ENCODE measurements at regions not wholly inside any gene's neighbourhood (a gene's known extent, or its start where the extent isn't known, plus 50 kb on each side); places are given as distances from the start of the nearest gene placed in this dataset.

GRCh38 chr4:177802162-177802561, 359.9 kb upstream of the AGA start:
- no peak for ATAC-seq
- Histone ChIP-seq H3K4me2 (ENCODE audit: low read depth, low read length) (no peak overlapping the region), H3K4me3 (replicated peaks in 1 of 3; ENCODE audit: insufficient read depth in 1 of 3, low read depth in 2 of 3, low read length in 3 of 3) (no peak overlapping the region), H3K79me2 (ENCODE audit: insufficient read depth, low read length) (no peaks in the 10 kb centered on the region), H3K27me3 (ENCODE audit: control insufficient read depth in 1 of 2, insufficient read depth in 2 of 2, low read length in 2 of 2) (no peaks in the 10 kb centered on the region), H4K20me1 (ENCODE audit: insufficient read depth, low read length) (no peaks in the 10 kb centered on the region), H2AFZ (ENCODE audit: low read length) (no peak overlapping the region), H3K9me3 (ENCODE audit: low read length) (no peaks in the 10 kb centered on the region), H3K4me1 (ENCODE audit: insufficient read depth, low read length) (no peaks in the 10 kb centered on the region), H3K27ac (ENCODE audit: extremely low read length, insufficient read depth, low read length) (no peak overlapping the region), H3K36me3 (replicated peaks in 1 of 2; ENCODE audit: control insufficient read depth in 1 of 2, insufficient read depth in 2 of 2, low read length in 2 of 2) (no peaks in the 10 kb centered on the region), H3K9ac (ENCODE audit: insufficient read depth, low read depth, low read length) (no peak overlapping the region)
- 0% methylated on average over 1 of the region's 1 CpG for WGBS (ENCODE audit: low lambda C conversion rate)
- POLR2A ChIA-PET, result no interaction called here
- no peak for FAIRE-seq
- CTCF ChIA-PET (ENCODE audit: low intra/inter-chr PET ratio, low total read pairs), result no interaction called here
- intact Hi-C loops (cut with micrococcal nuclease; ENCODE audit: unreplicated experiment), result no loop called here
- no TSS peak for BruUV-seq (replicated peaks)
- TF ChIP-seq, protein P1, sequence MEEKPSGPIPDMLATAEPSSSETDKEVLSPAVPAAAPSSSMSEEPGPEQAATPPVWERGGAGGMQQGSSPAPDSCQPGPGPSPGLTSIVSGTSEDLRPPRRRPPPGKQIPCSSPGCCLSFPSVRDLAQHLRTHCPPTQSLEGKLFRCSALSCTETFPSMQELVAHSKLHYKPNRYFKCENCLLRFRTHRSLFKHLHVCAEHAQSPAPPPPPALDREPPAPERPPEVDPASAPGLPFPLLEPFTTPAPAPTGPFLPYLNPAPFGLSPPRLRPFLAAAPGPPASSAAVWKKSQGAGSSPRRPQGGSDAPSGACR (CRISPR knock-in tag; IDR thresholded peaks at IDR 0.05), result no peak
- TF ChIP-seq, protein P2, sequence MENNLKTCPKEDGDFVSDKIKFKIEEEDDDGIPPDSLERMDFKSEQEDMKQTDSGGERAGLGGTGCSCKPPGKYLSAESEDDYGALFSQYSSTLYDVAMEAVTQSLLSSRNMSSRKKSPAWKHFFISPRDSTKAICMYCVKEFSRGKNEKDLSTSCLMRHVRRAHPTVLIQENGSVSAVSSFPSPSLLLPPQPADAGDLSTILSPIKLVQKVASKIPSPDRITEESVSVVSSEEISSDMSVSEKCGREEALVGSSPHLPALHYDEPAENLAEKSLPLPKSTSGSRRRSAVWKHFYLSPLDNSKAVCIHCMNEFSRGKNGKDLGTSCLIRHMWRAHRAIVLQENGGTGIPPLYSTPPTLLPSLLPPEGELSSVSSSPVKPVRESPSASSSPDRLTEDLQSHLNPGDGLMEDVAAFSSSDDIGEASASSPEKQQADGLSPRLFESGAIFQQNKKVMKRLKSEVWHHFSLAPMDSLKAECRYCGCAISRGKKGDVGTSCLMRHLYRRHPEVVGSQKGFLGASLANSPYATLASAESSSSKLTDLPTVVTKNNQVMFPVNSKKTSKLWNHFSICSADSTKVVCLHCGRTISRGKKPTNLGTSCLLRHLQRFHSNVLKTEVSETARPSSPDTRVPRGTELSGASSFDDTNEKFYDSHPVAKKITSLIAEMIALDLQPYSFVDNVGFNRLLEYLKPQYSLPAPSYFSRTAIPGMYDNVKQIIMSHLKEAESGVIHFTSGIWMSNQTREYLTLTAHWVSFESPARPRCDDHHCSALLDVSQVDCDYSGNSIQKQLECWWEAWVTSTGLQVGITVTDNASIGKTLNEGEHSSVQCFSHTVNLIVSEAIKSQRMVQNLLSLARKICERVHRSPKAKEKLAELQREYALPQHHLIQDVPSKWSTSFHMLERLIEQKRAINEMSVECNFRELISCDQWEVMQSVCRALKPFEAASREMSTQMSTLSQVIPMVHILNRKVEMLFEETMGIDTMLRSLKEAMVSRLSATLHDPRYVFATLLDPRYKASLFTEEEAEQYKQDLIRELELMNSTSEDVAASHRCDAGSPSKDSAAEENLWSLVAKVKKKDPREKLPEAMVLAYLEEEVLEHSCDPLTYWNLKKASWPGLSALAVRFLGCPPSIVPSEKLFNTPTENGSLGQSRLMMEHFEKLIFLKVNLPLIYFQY (CRISPR knock-in tag; IDR thresholded peaks at IDR 0.05; ENCODE audit: borderline replicate concordance), result no peak
- no peak for TF ChIP-seq ZFP82 (CRISPR knock-in tag; IDR thresholded peaks at IDR 0.05; ENCODE audit: borderline replicate concordance)
- no peak for TF ChIP-seq ZNF256 (CRISPR knock-in tag; conservative IDR thresholded peaks at IDR 0.05)
- TF ChIP-seq ZNF792 (CRISPR knock-in tag; IDR thresholded peaks at IDR 0.05), result no peak
- no peak for TF ChIP-seq TOE1 (CRISPR knock-in tag; IDR thresholded peaks at IDR 0.05)
- no peak for TF ChIP-seq PLRG1 (conservative IDR thresholded peaks at IDR 0.05)
- TF ChIP-seq ZHX1 (CRISPR knock-in tag; IDR thresholded peaks at IDR 0.05; ENCODE audit: low read depth), result no peak
- TF ChIP-seq, protein P3, sequence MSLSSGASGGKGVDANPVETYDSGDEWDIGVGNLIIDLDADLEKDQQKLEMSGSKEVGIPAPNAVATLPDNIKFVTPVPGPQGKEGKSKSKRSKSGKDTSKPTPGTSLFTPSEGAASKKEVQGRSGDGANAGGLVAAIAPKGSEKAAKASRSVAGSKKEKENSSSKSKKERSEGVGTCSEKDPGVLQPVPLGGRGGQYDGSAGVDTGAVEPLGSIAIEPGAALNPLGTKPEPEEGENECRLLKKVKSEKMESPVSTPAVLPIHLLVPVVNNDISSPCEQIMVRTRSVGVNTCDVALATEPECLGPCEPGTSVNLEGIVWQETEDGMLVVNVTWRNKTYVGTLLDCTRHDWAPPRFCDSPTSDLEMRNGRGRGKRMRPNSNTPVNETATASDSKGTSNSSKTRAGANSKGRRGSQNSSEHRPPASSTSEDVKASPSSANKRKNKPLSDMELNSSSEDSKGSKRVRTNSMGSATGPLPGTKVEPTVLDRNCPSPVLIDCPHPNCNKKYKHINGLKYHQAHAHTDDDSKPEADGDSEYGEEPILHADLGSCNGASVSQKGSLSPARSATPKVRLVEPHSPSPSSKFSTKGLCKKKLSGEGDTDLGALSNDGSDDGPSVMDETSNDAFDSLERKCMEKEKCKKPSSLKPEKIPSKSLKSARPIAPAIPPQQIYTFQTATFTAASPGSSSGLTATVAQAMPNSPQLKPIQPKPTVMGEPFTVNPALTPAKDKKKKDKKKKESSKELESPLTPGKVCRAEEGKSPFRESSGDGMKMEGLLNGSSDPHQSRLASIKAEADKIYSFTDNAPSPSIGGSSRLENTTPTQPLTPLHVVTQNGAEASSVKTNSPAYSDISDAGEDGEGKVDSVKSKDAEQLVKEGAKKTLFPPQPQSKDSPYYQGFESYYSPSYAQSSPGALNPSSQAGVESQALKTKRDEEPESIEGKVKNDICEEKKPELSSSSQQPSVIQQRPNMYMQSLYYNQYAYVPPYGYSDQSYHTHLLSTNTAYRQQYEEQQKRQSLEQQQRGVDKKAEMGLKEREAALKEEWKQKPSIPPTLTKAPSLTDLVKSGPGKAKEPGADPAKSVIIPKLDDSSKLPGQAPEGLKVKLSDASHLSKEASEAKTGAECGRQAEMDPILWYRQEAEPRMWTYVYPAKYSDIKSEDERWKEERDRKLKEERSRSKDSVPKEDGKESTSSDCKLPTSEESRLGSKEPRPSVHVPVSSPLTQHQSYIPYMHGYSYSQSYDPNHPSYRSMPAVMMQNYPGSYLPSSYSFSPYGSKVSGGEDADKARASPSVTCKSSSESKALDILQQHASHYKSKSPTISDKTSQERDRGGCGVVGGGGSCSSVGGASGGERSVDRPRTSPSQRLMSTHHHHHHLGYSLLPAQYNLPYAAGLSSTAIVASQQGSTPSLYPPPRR (CRISPR knock-in tag; IDR thresholded peaks at IDR 0.05; ENCODE audit: borderline replicate concordance), result no peak
- TF ChIP-seq NFATC3 (CRISPR knock-in tag; IDR thresholded peaks at IDR 0.05), result no peak
- no peak for TF ChIP-seq NBN (conservative IDR thresholded peaks at IDR 0.05)
- TF ChIP-seq, protein P4, sequence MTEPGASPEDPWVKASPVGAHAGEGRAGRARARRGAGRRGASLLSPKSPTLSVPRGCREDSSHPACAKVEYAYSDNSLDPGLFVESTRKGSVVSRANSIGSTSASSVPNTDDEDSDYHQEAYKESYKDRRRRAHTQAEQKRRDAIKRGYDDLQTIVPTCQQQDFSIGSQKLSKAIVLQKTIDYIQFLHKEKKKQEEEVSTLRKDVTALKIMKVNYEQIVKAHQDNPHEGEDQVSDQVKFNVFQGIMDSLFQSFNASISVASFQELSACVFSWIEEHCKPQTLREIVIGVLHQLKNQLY (CRISPR knock-in tag; IDR thresholded peaks at IDR 0.05), result no peak
- no peak for TF ChIP-seq ZNF740 (CRISPR knock-in tag; IDR thresholded peaks at IDR 0.05)
- in situ Hi-C loops (cut with HindIII; ENCODE audit: extremely low pct_ligation_motif_present, low pct_unique_long_range_greater_than_20kb), result no loop called here
- DNase-seq (ENCODE audit: low spot score), result no peak

Data from HepG2 (cell line).